ENCODE measurements at regions not wholly inside any gene's neighbourhood (a gene's known extent, or its start where the extent isn't known, plus 50 kb on each side); places are given as distances from the start of the nearest gene placed in this dataset.

- TF ChIP-seq CTCF (IDR thresholded peaks at IDR 0.05), result no peak
- H3K9me3 Mint-ChIP-seq (ENCODE audit: unreplicated experiment), result no peaks in the 10 kb centered on the region
- H3K4me3 Mint-ChIP-seq (ENCODE audit: unreplicated experiment), result no peak overlapping the region
- H3K27ac Mint-ChIP-seq (ENCODE audit: unreplicated experiment), result no peak overlapping the region
- DNase-seq (ENCODE audit: extremely low spot score, unreplicated experiment), result peak; percentile 77
- peaks cover 8% of the 10 kb centered on the region for H3K4me1 Mint-ChIP-seq (ENCODE audit: unreplicated experiment)
- H3K36me3 Mint-ChIP-seq (ENCODE audit: unreplicated experiment), result no peaks in the 10 kb centered on the region
- peaks cover 3% of the 10 kb centered on the region for H3K27me3 Mint-ChIP-seq (ENCODE audit: unreplicated experiment)
Observed at GRCh38 chr15:31273258-31273941, 53.2 kb upstream of the KLF13 start.

- TF ChIP-seq CTCF (IDR thresholded peaks at IDR 0.05), result no peak
- Mint-ChIP-seq H3K4me3 (ENCODE audit: unreplicated experiment) (no peak overlapping the region), H3K9me3 (ENCODE audit: unreplicated experiment) (no peaks in the 10 kb centered on the region), H3K36me3 (ENCODE audit: unreplicated experiment) (no peaks in the 10 kb centered on the region), H3K27me3 (ENCODE audit: unreplicated experiment) (peaks cover 3% of the 10 kb centered on the region), H3K27ac (ENCODE audit: unreplicated experiment) (no peak overlapping the region), H3K4me1 (ENCODE audit: unreplicated experiment) (peaks cover 16% of the 10 kb centered on the region)
- peak; percentile 53 for DNase-seq (ENCODE audit: extremely low spot score, unreplicated experiment)
Observed at GRCh38 chr15:31274496-31275330, 51.9 kb upstream of the KLF13 start.

GRCh38 chr15:31275331-31276262 lies 51.0 kb upstream of the KLF13 start:
- Mint-ChIP-seq H3K27ac (ENCODE audit: unreplicated experiment) (no peak overlapping the region), H3K27me3 (ENCODE audit: unreplicated experiment) (peaks cover 3% of the 10 kb centered on the region), H3K4me3 (ENCODE audit: unreplicated experiment) (no peak overlapping the region), H3K36me3 (ENCODE audit: unreplicated experiment) (no peaks in the 10 kb centered on the region), H3K9me3 (ENCODE audit: unreplicated experiment) (no peaks in the 10 kb centered on the region), H3K4me1 (ENCODE audit: unreplicated experiment) (peaks cover 25% of the 10 kb centered on the region)
- peak; percentile 80 for DNase-seq (ENCODE audit: extremely low spot score, unreplicated experiment)
- no peak for TF ChIP-seq CTCF (IDR thresholded peaks at IDR 0.05)

- Mint-ChIP-seq H3K4me1 (ENCODE audit: unreplicated experiment) (peaks cover 26% of the 10 kb centered on the region), H3K27ac (ENCODE audit: unreplicated experiment) (no peak overlapping the region), H3K4me3 (ENCODE audit: unreplicated experiment) (no peak overlapping the region), H3K36me3 (ENCODE audit: unreplicated experiment) (no peaks in the 10 kb centered on the region), H3K27me3 (ENCODE audit: unreplicated experiment) (peaks cover 12% of the 10 kb centered on the region), H3K9me3 (ENCODE audit: unreplicated experiment) (no peaks in the 10 kb centered on the region)
- DNase-seq (ENCODE audit: extremely low spot score, unreplicated experiment), result peak; percentile 51
- TF ChIP-seq CTCF (IDR thresholded peaks at IDR 0.05), result no peak
Observed at GRCh38 chr15:31276596-31277298, 49.9 kb upstream of the KLF13 start.
